Choroid plexus epithelial cell (primary cell): ENCODE measurements at regions not wholly inside any gene's neighbourhood (a gene's known extent, or its start where the extent isn't known, plus 50 kb on each side); places are given as distances from the start of the nearest gene placed in this dataset.
A peak's percentile ranks its signal among the peaks of the same experiment; 100 is the strongest.

ENCODE experiments used
- DNase-seq: peaks from one replicate; pipeline ENCODE4 v3.0.0-alpha.2; 2010; ENCODE audit warnings: low read depth
- H3K4me3 ChIP-seq: 2 replicates; pipeline ENCODE4 v1.5.1; 2011; ENCODE audit warnings: low read depth, mild to moderate bottlenecking, control low read depth, low read length, moderate library complexity
- TF ChIP-seq, protein P1 (sequence below): conservative IDR thresholded peaks from 2 replicates; pipeline ENCODE4 v1.5.1; 2011; ENCODE audit warnings: low read depth, mild to moderate bottlenecking, control low read depth, inconsistent platforms, low read length, moderate library complexity

DNA sequence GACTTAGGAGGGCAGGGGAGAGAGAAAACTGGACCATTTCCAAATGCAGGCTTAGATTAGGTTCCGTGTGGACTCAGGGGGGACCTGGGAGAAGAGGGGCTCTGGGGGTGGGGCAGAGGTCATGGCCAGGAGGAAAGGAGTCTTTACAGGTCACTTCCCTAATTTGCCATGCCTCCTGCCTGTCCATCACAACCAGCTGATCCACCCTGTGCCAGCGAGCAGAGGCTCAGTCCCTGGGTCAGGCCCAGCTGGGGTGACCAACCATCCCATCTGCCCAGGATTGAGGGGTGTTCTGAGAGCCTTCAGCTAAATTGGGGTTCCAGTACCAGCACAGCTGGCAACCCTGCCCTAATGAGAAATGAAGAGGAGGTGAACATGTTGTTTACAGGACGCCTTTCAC lies 84.6 kb upstream of the CACUL1 start:
- no peak overlapping the region for H3K4me3 ChIP-seq
- TF ChIP-seq, protein P1, sequence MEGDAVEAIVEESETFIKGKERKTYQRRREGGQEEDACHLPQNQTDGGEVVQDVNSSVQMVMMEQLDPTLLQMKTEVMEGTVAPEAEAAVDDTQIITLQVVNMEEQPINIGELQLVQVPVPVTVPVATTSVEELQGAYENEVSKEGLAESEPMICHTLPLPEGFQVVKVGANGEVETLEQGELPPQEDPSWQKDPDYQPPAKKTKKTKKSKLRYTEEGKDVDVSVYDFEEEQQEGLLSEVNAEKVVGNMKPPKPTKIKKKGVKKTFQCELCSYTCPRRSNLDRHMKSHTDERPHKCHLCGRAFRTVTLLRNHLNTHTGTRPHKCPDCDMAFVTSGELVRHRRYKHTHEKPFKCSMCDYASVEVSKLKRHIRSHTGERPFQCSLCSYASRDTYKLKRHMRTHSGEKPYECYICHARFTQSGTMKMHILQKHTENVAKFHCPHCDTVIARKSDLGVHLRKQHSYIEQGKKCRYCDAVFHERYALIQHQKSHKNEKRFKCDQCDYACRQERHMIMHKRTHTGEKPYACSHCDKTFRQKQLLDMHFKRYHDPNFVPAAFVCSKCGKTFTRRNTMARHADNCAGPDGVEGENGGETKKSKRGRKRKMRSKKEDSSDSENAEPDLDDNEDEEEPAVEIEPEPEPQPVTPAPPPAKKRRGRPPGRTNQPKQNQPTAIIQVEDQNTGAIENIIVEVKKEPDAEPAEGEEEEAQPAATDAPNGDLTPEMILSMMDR = no peak
- DNase-seq = no peak

DNA sequence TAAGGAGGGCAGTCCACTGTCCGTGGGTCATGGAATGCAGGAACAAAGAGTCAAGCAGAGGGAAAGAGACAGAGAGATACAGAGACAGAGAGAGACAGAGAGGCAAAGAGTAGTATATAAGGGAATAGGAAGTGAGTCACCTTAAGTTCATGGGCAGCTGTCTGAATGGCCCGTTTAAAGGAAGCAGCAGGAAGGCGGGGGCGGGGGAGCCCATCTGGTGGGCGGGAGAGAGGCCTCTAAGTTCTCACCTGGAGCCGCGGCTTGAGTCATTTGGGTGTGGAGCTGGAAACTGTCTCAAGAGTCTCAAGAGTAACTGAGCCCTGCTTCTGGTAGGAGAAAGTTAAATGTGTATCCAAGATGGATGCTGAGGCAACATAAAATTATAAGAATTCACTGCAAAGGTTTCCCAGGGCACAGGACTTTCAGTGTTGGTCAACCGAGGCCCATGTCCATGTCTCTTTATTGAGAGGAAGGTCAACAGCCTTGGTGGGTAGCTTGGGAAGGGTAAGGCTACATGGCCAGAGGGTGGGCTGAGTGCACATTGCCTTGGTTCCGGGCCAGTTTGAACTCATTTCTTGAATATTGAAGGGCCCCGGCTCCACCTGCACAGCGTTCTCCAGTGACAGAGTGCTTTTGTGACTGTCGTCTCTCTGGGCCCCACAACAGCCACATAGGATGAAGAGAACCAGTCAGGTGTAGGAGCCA lies 85.5 kb upstream of the CACUL1 start:
- DNase-seq = peak; percentile 28
- no peak overlapping the region for H3K4me3 ChIP-seq
- TF ChIP-seq, protein P1 = no peak

DNA sequence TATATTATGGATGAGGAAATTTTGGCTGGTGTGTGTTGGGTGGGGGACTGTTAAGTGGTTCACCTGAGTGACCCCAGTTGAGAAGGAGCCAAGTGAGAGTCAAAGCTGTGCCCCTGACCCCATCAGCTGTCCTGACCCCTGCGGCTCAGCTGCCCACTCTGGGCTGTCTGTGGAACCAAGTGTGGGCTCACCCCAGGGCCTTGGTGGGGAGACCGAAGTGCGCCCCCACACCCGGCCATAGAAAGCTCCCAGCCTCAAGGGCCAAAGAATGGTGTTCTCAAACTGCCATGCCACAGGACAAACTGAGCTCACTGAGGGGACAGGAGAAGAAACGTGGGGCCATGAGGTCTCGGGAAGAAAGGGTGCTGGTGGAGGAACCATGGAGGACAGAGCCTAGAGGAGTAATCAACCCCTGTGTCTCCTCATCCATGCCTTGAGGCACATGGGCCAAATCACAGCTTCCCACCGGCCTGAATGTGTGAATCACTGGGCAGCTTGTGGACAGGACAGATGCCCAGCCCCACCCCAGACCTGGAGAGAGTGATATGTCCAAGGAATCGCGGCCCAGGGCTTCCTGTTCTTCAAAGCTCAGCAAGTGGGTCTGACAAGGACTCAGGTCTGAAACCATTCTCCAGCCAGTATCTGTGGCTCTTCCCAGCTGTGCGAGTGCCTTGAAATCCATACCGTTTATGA lies 86.2 kb upstream of the CACUL1 start:
- H3K4me3 ChIP-seq = no peak overlapping the region
- DNase-seq = no peak
- TF ChIP-seq, protein P1 = no peak

DNA sequence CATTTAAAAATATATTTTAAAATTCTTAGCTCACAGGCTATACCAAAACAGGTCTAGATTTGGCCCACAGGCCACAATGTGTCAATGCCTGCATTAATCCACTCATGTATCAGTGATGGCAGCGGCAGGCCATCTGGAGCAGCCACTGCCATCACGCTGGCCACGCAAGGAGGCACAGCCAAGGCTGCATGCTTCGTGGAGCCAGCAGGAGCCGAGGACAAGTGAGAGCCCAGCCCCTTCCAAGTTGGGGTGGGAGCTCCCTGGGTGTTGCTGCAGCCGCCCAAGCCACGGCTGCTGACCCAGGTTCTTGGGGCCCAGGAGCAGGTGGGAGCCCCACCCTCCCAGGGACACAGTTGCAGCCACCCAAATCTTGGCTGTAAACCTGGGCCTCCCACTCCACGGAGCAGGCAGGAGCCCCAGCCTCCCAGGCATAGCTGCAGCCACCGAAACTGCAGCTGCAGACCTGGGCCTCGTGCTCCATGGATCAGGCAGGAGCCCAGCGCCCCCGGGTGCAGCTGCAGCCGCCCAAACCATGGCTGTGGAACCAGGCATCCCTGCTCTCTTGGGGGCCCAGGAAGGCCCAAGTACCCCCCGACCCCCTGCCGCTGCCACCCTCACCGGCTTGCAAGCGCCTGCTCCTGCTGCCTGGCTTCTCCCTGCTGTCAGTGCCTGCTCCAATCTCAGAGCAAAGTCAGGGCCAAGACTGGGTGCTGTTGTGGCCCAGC lies 87.3 kb upstream of the CACUL1 start:
- H3K4me3 ChIP-seq = no peak overlapping the region
- TF ChIP-seq, protein P1 = no peak
- DNase-seq = no peak

DNA sequence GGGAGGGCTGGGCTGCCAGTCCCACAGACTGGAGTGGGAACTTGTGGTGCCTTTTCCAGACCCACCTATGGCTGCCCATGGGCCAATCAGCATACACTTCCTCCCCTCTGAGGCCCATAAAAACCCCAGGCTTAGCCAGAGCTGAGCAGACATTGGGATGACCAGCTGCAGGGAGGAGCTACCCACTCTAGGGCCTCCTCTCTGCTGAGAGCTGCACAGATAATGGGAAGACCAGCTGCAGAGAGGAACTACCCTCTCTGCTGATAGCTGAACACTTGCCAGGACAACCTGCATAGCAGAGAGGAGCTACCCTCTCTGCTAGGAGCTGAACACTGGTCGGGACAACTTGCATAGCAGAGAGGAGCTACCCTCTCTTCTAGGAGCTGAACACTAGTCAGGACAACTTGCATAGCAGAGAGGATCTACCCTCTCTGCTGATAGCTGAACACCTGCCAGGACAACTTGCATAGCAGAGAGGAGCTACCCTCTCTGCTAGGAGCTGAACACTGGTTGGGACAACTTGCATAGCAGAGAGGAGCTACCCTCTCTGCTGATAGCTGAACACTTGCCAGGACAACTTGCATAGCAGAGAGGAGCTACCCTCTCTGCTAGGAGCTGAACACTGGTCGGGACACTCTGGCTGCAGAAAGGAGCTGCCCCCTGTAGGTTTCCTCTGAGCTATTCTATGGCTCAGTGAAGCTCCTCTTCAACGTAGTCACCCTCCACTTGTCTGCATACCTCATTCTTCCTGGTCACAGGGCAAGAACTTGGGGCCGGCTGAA lies 88.3 kb upstream of the CACUL1 start:
- no peak for DNase-seq
- H3K4me3 ChIP-seq = no peak overlapping the region

DNA sequence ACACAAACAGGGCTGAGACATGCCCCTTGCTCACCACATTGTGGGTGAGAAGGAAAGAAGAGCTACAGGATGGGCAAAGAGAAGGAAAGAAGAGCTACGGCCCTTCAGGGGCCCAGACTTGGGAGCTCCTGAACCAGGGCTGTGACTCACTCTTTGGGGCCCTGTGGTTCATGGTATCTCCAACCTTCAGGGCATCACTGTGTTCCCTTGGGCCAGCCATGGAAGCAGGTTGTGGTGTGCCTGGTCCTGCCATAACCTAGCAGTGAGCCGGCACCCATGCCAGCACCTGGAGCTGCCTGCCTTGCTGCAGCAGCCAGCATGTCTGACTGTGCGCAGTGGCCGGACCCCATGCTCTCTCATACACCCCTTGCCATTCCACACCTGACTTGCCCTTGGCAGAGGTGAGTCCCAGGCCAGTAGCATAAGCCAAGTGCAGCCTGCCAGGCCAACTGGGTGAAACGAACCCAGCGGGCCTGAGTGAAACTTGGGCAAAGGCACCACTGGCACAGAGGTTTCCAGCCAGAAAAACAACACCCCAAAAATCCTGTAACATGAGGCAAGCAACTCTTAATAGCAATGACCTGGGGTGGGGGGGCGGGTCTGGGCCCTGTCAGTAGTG lies 89.0 kb upstream of the CACUL1 start:
- DNase-seq = no peak
- TF ChIP-seq, protein P1 = no peak
- H3K4me3 ChIP-seq = no peak overlapping the region

More for the DNA sequence above, 88.3 kb upstream of the CACUL1 start:
- TF ChIP-seq, protein P1 = peak; percentile 6
